MCF 10A (cell line): ENCODE measurements at regions not wholly inside any gene's neighbourhood (a gene's known extent, or its start where the extent isn't known, plus 50 kb on each side); places are given as distances from the start of the nearest gene placed in this dataset.
A peak's percentile ranks its signal among the peaks of the same experiment; 100 is the strongest.

Source experiments
- BruUV-seq: library from RNA; stranded (reverse); fragments of 400-500 nt; replicated peaks from 2 replicates; lab custom pipeline; 2021; lab: Mats Ljungman, UMichigan
- CTCF ChIA-PET: fragments of 300-600 bp; sonication (Branson Sonifier 250); formaldehyde crosslinking; extraction: SDS; loops from one replicate; lab custom pipeline; 2021; ENCODE audit warnings: antibody characterized with exemption, inconsistent platforms; lab: Yijun Ruan, JAX
- POLR2A ChIA-PET: fragments of 300-600, 350-650 bp; sonication (Branson Sonifier 250); formaldehyde crosslinking; extraction: SDS; loops from one replicate; lab custom pipeline; 2020; ENCODE audit warnings: antibody characterized with exemption, inconsistent platforms; lab: Yijun Ruan, JAX
- DNase-seq: peaks from one replicate; pipeline ENCODE4 v3.0.0-alpha.2; 2018; ENCODE audit not compliant: unreplicated experiment
- H3K27ac Mint-ChIP-seq: one replicate; pipeline ENCODE4 v1.8.0; 2022; ENCODE audit warnings: mild to moderate bottlenecking, low read depth, mixed read lengths; ENCODE audit not compliant: unreplicated experiment
- H3K27me3 Mint-ChIP-seq: one replicate; pipeline ENCODE4 v1.8.0; 2022; ENCODE audit warnings: mixed read lengths; ENCODE audit not compliant: insufficient read depth, unreplicated experiment
- H3K36me3 Mint-ChIP-seq: one replicate; pipeline ENCODE4 v1.8.0; 2022; ENCODE audit warnings: mild to moderate bottlenecking, moderate library complexity, mixed read lengths; ENCODE audit not compliant: insufficient read depth, unreplicated experiment
- H3K4me1 Mint-ChIP-seq: one replicate; pipeline ENCODE4 v1.8.0; 2022; ENCODE audit warnings: mixed read lengths; ENCODE audit not compliant: insufficient read depth, unreplicated experiment
- H3K4me3 Mint-ChIP-seq: one replicate; pipeline ENCODE4 v1.8.0; 2022; ENCODE audit warnings: mild to moderate bottlenecking, moderate library complexity, mixed read lengths; ENCODE audit not compliant: unreplicated experiment
- H3K9me3 Mint-ChIP-seq: one replicate; pipeline ENCODE4 v1.8.0; 2022; ENCODE audit warnings: mixed read lengths; ENCODE audit not compliant: unreplicated experiment
- CTCF ChIP-seq: fragments of 200-600 bp; IDR thresholded peaks from one replicate; pipeline ENCODE4 v1.8.0; 2022; ENCODE audit warnings: antibody characterized with exemption, mild to moderate bottlenecking; ENCODE audit not compliant: unreplicated experiment
- intact Hi-C: fragments of 100-400 bp; cut with micrococcal nuclease; formaldehyde crosslinking; loops from 2 replicates; pipeline ENCODE4 v1.14.1; 2022

GRCh38 chr16:63467513-63467912, 1431.3 kb upstream of the CDH8 start:
- Mint-ChIP-seq H3K4me1 (no peaks in the 10 kb centered on the region), H3K27me3 (no peaks in the 10 kb centered on the region), H3K9me3 (peaks cover 8% of the 10 kb centered on the region), H3K4me3 (no peak overlapping the region), H3K27ac (no peak overlapping the region), H3K36me3 (no peaks in the 10 kb centered on the region)
- TF ChIP-seq CTCF, result no peak
- BruUV-seq, result no TSS peak
- POLR2A ChIA-PET, result no interaction called here
- intact Hi-C loops, result no loop called here
- CTCF ChIA-PET, result no interaction called here
- DNase-seq, result no peak

GRCh38 chr16:63462316-63462715, 1426.1 kb upstream of the CDH8 start:
- Mint-ChIP-seq H3K4me3 (no peak overlapping the region), H3K27ac (no peak overlapping the region), H3K9me3 (no peaks in the 10 kb centered on the region), H3K4me1 (no peaks in the 10 kb centered on the region), H3K27me3 (no peaks in the 10 kb centered on the region), H3K36me3 (no peaks in the 10 kb centered on the region)
- DNase-seq, result no peak
- ChIA-PET POLR2A (no interaction called here), CTCF (interaction anchor here (0.5 to 2.9 kb wide), 31 partner anchors 10 to 1656 kb away, joined by 3 to 66 read pairs (median 4); no protein-coding TSS in a partner anchor)
- TF ChIP-seq CTCF, result no peak
- BruUV-seq, result no TSS peak
- intact Hi-C loops, result no loop called here

GRCh38 chr16:63461248-63461841, 1425.1 kb upstream of the CDH8 start:
- peak; percentile 33 for TF ChIP-seq CTCF
- Mint-ChIP-seq H3K4me1 (no peaks in the 10 kb centered on the region), H3K4me3 (no peak overlapping the region), H3K27ac (no peak overlapping the region), H3K36me3 (no peaks in the 10 kb centered on the region), H3K27me3 (no peaks in the 10 kb centered on the region), H3K9me3 (no peaks in the 10 kb centered on the region)
- BruUV-seq, result no TSS peak
- ChIA-PET CTCF (interaction anchor here (0.6 to 2.9 kb wide), 41 partner anchors 9 to 1656 kb away, joined by 3 to 66 read pairs (median 4); no protein-coding TSS in a partner anchor), POLR2A (interaction anchor here (0.7 to 1.0 kb wide), 2 partner anchors 575 to 1640 kb away, joined by 3 to 5 read pairs; no protein-coding TSS in a partner anchor)
- DNase-seq, result peak; percentile 58
- intact Hi-C loops, result loop anchor here (1.0 to 2.0 kb wide), 3 partner anchors 591 to 1657 kb away; no protein-coding TSS in a partner anchor

- no peak for TF ChIP-seq CTCF
- Mint-ChIP-seq H3K4me3 (no peak overlapping the region), H3K27ac (no peak overlapping the region), H3K9me3 (peaks cover 8% of the 10 kb centered on the region), H3K36me3 (no peaks in the 10 kb centered on the region), H3K4me1 (no peaks in the 10 kb centered on the region), H3K27me3 (no peaks in the 10 kb centered on the region)
- no peak for DNase-seq
- ChIA-PET POLR2A (interaction anchor here (0.6 kb wide), 1 partner anchor 593 kb away, joined by 3 read pairs; no protein-coding TSS in a partner anchor), CTCF (interaction anchor here (0.6 to 0.7 kb wide), 2 partner anchors 48 to 1673 kb away, joined by 3 read pairs; no protein-coding TSS in a partner anchor)
- intact Hi-C loops, result no loop called here
- BruUV-seq, result no TSS peak
Measured at GRCh38 chr16:63458846-63459245, 1422.6 kb upstream of the CDH8 start.
